NCI-H774 (cell line): ENCODE measurements at regions not wholly inside any gene's neighbourhood (a gene's known extent, or its start where the extent isn't known, plus 50 kb on each side); places are given as distances from the start of the nearest gene placed in this dataset.

Experiments used
- DNase-seq: peaks from one replicate; lab custom pipeline; 2025; lab: John Stamatoyannopoulos, UW

- no peak for DNase-seq
These were observed 159.5 kb upstream of the CNTN6 start for GRCh38 chr3:933326-933725.

GRCh38 chr3:944786-945185 is 148.0 kb upstream of the CNTN6 start:
- no peak for DNase-seq

GRCh38 chr3:945738-946137 is 147.1 kb upstream of the CNTN6 start:
- DNase-seq = no peak

- DNase-seq = no peak
These were observed 139.9 kb upstream of the CNTN6 start for GRCh38 chr3:952906-953305.

- DNase-seq = no peak
These were observed 129.6 kb upstream of the CNTN6 start for GRCh38 chr3:963255-963654.

- no peak for DNase-seq
These were observed 129.1 kb upstream of the CNTN6 start for GRCh38 chr3:963755-964154.

- DNase-seq = no peak
These were observed 127.0 kb upstream of the CNTN6 start for GRCh38 chr3:965826-966225.

GRCh38 chr3:966341-966740 is 126.5 kb upstream of the CNTN6 start:
- DNase-seq = no peak

- no peak for DNase-seq
These were observed 119.5 kb upstream of the CNTN6 start for GRCh38 chr3:973340-973739.

GRCh38 chr3:976006-976405 is 116.8 kb upstream of the CNTN6 start:
- no peak for DNase-seq

GRCh38 chr3:981156-981555 is 111.7 kb upstream of the CNTN6 start:
- no peak for DNase-seq

GRCh38 chr3:988785-989184 is 104.0 kb upstream of the CNTN6 start:
- DNase-seq = no peak

GRCh38 chr3:992871-993270 is 100.0 kb upstream of the CNTN6 start:
- DNase-seq = no peak

GRCh38 chr3:1002010-1002409 is 90.8 kb upstream of the CNTN6 start:
- no peak for DNase-seq

GRCh38 chr3:1007866-1008265 is 85.0 kb upstream of the CNTN6 start:
- DNase-seq = no peak

GRCh38 chr3:1010228-1010627 is 82.6 kb upstream of the CNTN6 start:
- no peak for DNase-seq

GRCh38 chr3:1015826-1016225 is 77.0 kb upstream of the CNTN6 start:
- no peak for DNase-seq

- no peak for DNase-seq
These were observed 75.0 kb upstream of the CNTN6 start for GRCh38 chr3:1017870-1018269.

GRCh38 chr3:1019157-1019556 is 73.7 kb upstream of the CNTN6 start:
- no peak for DNase-seq

GRCh38 chr3:1026395-1026794 is 66.4 kb upstream of the CNTN6 start:
- no peak for DNase-seq

- DNase-seq = no peak
These were observed 56.5 kb upstream of the CNTN6 start for GRCh38 chr3:1036207-1036826.

GRCh38 chr3:1037631-1038030 is 55.2 kb upstream of the CNTN6 start:
- DNase-seq = no peak
